Vagina (tissue), 2 donors: ENCODE measurements at regions not wholly inside any gene's neighbourhood (a gene's known extent, or its start where the extent isn't known, plus 50 kb on each side); places are given as distances from the start of the nearest gene placed in this dataset.

Source experiments
- POLR2AphosphoS5 ChIP-seq, 2 donors: sonication (generic); formaldehyde crosslinking; IDR thresholded peaks; one replicate each; pipeline ENCODE4 v1.9.0; 2017; ENCODE audit warnings: antibody characterized with exemption in 2 of 2, mild to moderate bottlenecking in 2 of 2, low read depth in 1 of 2; ENCODE audit not compliant: insufficient read depth in 1 of 2
- TF ChIP-seq, protein P1 (sequence below), 3 experiments: fragments of 450-650 bp in 2 of 3; fragments of 200-600 bp in 1 of 3; sonication (generic) in 1 of 3; IDR thresholded peaks; one replicate each; pipeline ENCODE4 v1.5.1; 2017 to 2019; ENCODE audit warnings: antibody characterized with exemption in 3 of 3, mild to moderate bottlenecking in 2 of 3, moderate library complexity in 2 of 3

DNA sequence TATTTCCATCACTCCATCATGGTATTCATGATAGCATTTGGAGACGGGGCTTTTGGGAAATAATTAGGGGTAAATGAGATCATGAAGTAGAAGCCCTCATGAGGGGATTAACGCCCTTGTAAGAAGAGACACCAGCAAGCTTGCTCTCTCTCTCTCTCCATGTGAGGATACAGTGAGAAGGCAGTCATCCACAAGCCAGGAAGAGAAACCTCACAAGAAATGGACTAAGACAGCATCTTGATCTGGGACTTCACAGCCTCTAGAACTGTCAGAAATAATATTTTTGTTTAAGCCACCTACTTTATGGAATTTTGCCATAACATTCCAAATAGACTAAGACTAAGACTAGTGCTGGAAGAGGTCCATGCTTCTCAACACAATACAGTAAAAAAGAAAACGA, 464.6 kb upstream of the GCFC2 start:
- TF ChIP-seq, protein P1, sequence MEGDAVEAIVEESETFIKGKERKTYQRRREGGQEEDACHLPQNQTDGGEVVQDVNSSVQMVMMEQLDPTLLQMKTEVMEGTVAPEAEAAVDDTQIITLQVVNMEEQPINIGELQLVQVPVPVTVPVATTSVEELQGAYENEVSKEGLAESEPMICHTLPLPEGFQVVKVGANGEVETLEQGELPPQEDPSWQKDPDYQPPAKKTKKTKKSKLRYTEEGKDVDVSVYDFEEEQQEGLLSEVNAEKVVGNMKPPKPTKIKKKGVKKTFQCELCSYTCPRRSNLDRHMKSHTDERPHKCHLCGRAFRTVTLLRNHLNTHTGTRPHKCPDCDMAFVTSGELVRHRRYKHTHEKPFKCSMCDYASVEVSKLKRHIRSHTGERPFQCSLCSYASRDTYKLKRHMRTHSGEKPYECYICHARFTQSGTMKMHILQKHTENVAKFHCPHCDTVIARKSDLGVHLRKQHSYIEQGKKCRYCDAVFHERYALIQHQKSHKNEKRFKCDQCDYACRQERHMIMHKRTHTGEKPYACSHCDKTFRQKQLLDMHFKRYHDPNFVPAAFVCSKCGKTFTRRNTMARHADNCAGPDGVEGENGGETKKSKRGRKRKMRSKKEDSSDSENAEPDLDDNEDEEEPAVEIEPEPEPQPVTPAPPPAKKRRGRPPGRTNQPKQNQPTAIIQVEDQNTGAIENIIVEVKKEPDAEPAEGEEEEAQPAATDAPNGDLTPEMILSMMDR (IDR thresholded peaks at IDR 0.05) = no peak
- no peak for TF ChIP-seq POLR2AphosphoS5 (IDR thresholded peaks at IDR 0.05; ENCODE audit: insufficient read depth in 1 of 2, low read depth in 1 of 2)
